ENCODE measurements at regions not wholly inside any gene's neighbourhood (a gene's known extent, or its start where the extent isn't known, plus 50 kb on each side); places are given as distances from the start of the nearest gene placed in this dataset.

DNA sequence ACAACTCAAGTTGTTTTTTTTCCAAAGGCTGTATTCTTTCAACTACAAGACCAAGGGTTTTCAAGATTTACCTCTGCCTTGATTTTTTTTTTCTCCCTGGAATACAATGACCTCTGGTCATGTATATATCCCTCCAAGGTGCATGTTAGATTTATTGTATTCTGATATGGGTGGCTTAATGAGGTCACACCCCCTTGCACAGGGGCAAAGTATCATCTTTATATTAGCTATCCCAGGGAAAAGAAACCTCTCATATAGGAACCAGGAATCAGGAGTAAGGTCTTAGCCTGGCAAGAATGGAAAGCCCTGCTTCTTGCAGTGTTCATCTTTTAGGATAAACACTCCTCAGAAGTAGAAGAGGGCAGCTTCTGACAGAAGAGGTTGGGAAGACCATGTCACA, 516.9 kb upstream of the TENM4 start:
- FAIRE-seq: no peak
- H3K9ac ChIP-seq (ENCODE audit: control insufficient read depth, insufficient read depth, low read length): no peak overlapping the region
- SMC1A ChIA-PET (ENCODE audit: uncharacterized antibody, unreplicated experiment): no interaction called here
- no peaks in the 10 kb centered on the region for H4K20me1 ChIP-seq (ENCODE audit: control insufficient read depth, insufficient read depth)
- no peak overlapping the region for H3K4me3 ChIP-seq
- no peaks in the 10 kb centered on the region for H3K4me1 ChIP-seq (ENCODE audit: control insufficient read depth, insufficient read depth, low read length)
- no peaks in the 10 kb centered on the region for H3K79me2 ChIP-seq (ENCODE audit: control insufficient read depth, insufficient read depth, low read length)
- H3K27ac ChIP-seq (ENCODE audit: control insufficient read depth, insufficient read depth): no peak overlapping the region
- H3K9me3 ChIP-seq (replicated peaks; ENCODE audit: control insufficient read depth, insufficient read depth, low read length): no peaks in the 10 kb centered on the region
- no peak overlapping the region for H2AFZ ChIP-seq (ENCODE audit: control insufficient read depth, low read depth, low read length)
- no TSS peak for BruUV-seq (replicated peaks)
- TF ChIP-seq EP300 (IDR thresholded peaks at IDR 0.05; ENCODE audit: borderline replicate concordance in 1 of 2, control insufficient read depth in 1 of 2, low read depth in 2 of 2, low read length in 2 of 2): no peak
- TF ChIP-seq SIN3A (IDR thresholded peaks at IDR 0.05; ENCODE audit: low read depth, low read length): no peak
- TF ChIP-seq TARDBP (IDR thresholded peaks at IDR 0.05; ENCODE audit: borderline replicate concordance): no peak
- TF ChIP-seq, protein P1, sequence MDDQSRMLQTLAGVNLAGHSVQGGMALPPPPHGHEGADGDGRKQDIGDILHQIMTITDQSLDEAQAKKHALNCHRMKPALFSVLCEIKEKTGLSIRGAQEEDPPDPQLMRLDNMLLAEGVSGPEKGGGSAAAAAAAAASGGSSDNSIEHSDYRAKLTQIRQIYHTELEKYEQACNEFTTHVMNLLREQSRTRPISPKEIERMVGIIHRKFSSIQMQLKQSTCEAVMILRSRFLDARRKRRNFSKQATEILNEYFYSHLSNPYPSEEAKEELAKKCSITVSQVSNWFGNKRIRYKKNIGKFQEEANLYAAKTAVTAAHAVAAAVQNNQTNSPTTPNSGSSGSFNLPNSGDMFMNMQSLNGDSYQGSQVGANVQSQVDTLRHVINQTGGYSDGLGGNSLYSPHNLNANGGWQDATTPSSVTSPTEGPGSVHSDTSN (IDR thresholded peaks at IDR 0.05; ENCODE audit: insufficient replicate concordance, low read depth, low read length): no peak
- ATAC-seq: no peak
- RAD21 ChIA-PET (ENCODE audit: unreplicated experiment): no interaction called here
- no peaks in the 10 kb centered on the region for H3K27me3 ChIP-seq (replicated peaks in 1 of 2; ENCODE audit: control insufficient read depth in 2 of 2, insufficient read depth in 2 of 2, low read length in 1 of 2)
- H3K4me2 ChIP-seq (ENCODE audit: control insufficient read depth, insufficient read depth): no peak overlapping the region
- no peak for DNase-seq (ENCODE audit: low read depth, low spot score)
- intact Hi-C loops (cut with micrococcal nuclease; ENCODE audit: unreplicated experiment) (no loop called here), in situ Hi-C loops (cut with MboI) (no loop called here)
- POLR2A ChIA-PET: no interaction called here
- no peaks in the 10 kb centered on the region for H3K36me3 ChIP-seq (ENCODE audit: control insufficient read depth in 2 of 2, insufficient read depth in 2 of 2, low read length in 1 of 2)
- CTCF ChIA-PET: no interaction called here

DNA sequence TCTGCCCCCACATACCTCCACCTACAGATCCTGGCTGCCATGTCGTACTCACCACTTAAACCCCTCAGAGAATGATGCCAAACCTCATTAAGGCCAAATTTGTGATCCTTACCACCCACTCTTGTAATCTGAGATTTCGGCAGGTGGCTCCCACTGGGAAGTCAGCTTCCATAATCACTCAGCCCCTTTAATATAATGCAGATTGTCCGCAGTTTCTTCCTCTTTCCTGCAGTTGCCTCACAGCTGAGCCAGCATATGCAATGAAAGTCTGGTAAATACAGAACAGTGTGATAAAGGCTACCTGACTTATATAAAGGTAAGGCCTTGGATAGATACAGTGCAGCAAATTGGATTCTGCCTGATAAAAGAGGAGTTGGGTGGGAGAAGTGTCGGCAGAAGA, 515.2 kb upstream of the TENM4 start:
- H3K9ac ChIP-seq (ENCODE audit: control insufficient read depth, insufficient read depth, low read length): no peak overlapping the region
- ChIA-PET POLR2A (no interaction called here), CTCF (interaction anchor here (0.7 kb wide), 1 partner anchor 83 kb away, joined by 3 read pairs; no protein-coding TSS in a partner anchor), SMC1A (ENCODE audit: uncharacterized antibody, unreplicated experiment) (no interaction called here), RAD21 (ENCODE audit: unreplicated experiment) (no interaction called here)
- H3K79me2 ChIP-seq (ENCODE audit: control insufficient read depth, insufficient read depth, low read length): no peaks in the 10 kb centered on the region
- no peak overlapping the region for H3K4me3 ChIP-seq
- no peak overlapping the region for H2AFZ ChIP-seq (ENCODE audit: control insufficient read depth, low read depth, low read length)
- no peaks in the 10 kb centered on the region for H3K4me1 ChIP-seq (ENCODE audit: control insufficient read depth, insufficient read depth, low read length)
- H3K27me3 ChIP-seq (replicated peaks in 1 of 2; ENCODE audit: control insufficient read depth in 2 of 2, insufficient read depth in 2 of 2, low read length in 1 of 2): no peaks in the 10 kb centered on the region
- no TSS peak for BruUV-seq (replicated peaks)
- intact Hi-C loops (cut with micrococcal nuclease; ENCODE audit: unreplicated experiment) (no loop called here), in situ Hi-C loops (cut with MboI) (no loop called here)
- no peaks in the 10 kb centered on the region for H4K20me1 ChIP-seq (ENCODE audit: control insufficient read depth, insufficient read depth)
- DNase-seq (ENCODE audit: low read depth, low spot score) (no peak), FAIRE-seq (no peak), ATAC-seq (no peak)
- WGBS (ENCODE audit: insufficient coverage, insufficient replicate concordance, low lambda C conversion rate, missing lambda C conversion rate): 11% methylated on average over 4 of the region's 4 CpGs
- H3K27ac ChIP-seq (ENCODE audit: control insufficient read depth, insufficient read depth): no peak overlapping the region
- H3K4me2 ChIP-seq (ENCODE audit: control insufficient read depth, insufficient read depth): no peak overlapping the region
- H3K36me3 ChIP-seq (ENCODE audit: control insufficient read depth in 2 of 2, insufficient read depth in 2 of 2, low read length in 1 of 2): no peaks in the 10 kb centered on the region
- no peaks in the 10 kb centered on the region for H3K9me3 ChIP-seq (replicated peaks; ENCODE audit: control insufficient read depth, insufficient read depth, low read length)
- no peak for TF ChIP-seq NFXL1 (IDR thresholded peaks at IDR 0.05; ENCODE audit: borderline replicate concordance)
- TF ChIP-seq, protein P2, sequence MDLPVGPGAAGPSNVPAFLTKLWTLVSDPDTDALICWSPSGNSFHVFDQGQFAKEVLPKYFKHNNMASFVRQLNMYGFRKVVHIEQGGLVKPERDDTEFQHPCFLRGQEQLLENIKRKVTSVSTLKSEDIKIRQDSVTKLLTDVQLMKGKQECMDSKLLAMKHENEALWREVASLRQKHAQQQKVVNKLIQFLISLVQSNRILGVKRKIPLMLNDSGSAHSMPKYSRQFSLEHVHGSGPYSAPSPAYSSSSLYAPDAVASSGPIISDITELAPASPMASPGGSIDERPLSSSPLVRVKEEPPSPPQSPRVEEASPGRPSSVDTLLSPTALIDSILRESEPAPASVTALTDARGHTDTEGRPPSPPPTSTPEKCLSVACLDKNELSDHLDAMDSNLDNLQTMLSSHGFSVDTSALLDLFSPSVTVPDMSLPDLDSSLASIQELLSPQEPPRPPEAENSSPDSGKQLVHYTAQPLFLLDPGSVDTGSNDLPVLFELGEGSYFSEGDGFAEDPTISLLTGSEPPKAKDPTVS (IDR thresholded peaks at IDR 0.05; ENCODE audit: low read depth, low read length): no peak
- TF ChIP-seq EZH2 (IDR thresholded peaks at IDR 0.05; ENCODE audit: borderline replicate concordance, control insufficient read depth, low read depth, low read length): no peak
- TF ChIP-seq, protein P3, sequence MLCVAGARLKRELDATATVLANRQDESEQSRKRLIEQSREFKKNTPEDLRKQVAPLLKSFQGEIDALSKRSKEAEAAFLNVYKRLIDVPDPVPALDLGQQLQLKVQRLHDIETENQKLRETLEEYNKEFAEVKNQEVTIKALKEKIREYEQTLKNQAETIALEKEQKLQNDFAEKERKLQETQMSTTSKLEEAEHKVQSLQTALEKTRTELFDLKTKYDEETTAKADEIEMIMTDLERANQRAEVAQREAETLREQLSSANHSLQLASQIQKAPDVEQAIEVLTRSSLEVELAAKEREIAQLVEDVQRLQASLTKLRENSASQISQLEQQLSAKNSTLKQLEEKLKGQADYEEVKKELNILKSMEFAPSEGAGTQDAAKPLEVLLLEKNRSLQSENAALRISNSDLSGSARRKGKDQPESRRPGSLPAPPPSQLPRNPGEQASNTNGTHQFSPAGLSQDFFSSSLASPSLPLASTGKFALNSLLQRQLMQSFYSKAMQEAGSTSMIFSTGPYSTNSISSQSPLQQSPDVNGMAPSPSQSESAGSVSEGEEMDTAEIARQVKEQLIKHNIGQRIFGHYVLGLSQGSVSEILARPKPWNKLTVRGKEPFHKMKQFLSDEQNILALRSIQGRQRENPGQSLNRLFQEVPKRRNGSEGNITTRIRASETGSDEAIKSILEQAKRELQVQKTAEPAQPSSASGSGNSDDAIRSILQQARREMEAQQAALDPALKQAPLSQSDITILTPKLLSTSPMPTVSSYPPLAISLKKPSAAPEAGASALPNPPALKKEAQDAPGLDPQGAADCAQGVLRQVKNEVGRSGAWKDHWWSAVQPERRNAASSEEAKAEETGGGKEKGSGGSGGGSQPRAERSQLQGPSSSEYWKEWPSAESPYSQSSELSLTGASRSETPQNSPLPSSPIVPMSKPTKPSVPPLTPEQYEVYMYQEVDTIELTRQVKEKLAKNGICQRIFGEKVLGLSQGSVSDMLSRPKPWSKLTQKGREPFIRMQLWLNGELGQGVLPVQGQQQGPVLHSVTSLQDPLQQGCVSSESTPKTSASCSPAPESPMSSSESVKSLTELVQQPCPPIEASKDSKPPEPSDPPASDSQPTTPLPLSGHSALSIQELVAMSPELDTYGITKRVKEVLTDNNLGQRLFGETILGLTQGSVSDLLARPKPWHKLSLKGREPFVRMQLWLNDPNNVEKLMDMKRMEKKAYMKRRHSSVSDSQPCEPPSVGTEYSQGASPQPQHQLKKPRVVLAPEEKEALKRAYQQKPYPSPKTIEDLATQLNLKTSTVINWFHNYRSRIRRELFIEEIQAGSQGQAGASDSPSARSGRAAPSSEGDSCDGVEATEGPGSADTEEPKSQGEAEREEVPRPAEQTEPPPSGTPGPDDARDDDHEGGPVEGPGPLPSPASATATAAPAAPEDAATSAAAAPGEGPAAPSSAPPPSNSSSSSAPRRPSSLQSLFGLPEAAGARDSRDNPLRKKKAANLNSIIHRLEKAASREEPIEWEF (IDR thresholded peaks at IDR 0.05; ENCODE audit: insufficient replicate concordance, low read depth, low read length): no peak
- no peak for TF ChIP-seq EED (IDR thresholded peaks at IDR 0.05; ENCODE audit: low read depth)
- no peak for TF ChIP-seq RAD21 (IDR thresholded peaks at IDR 0.05; ENCODE audit: insufficient read depth, low read depth, low read length)
- no peak for TF ChIP-seq RB1 (IDR thresholded peaks at IDR 0.05; ENCODE audit: borderline replicate concordance)
